GM08714 (cell line): ENCODE measurements at regions not wholly inside any gene's neighbourhood (a gene's known extent, or its start where the extent isn't known, plus 50 kb on each side); places are given as distances from the start of the nearest gene placed in this dataset.

Experiments used
- H3K4me3 ChIP-seq: fragments of 200-500 bp; sonication (Bioruptor generic); 2 replicates; pipeline ENCODE4 v1.5.1; 2014; ENCODE audit warnings: mild to moderate bottlenecking, low read length, inconsistent platforms
- ZNF274 ChIP-seq: IDR thresholded peaks from 2 replicates; pipeline ENCODE4 v1.6.1; 2012; ENCODE audit warnings: mild to moderate bottlenecking, low read depth, low read length

- no peak overlapping the region for H3K4me3 ChIP-seq
- no peak for TF ChIP-seq ZNF274
These were observed 274.0 kb upstream of the ADAMTS5 start for GRCh38 chr21:27240839-27241238.

DNA sequence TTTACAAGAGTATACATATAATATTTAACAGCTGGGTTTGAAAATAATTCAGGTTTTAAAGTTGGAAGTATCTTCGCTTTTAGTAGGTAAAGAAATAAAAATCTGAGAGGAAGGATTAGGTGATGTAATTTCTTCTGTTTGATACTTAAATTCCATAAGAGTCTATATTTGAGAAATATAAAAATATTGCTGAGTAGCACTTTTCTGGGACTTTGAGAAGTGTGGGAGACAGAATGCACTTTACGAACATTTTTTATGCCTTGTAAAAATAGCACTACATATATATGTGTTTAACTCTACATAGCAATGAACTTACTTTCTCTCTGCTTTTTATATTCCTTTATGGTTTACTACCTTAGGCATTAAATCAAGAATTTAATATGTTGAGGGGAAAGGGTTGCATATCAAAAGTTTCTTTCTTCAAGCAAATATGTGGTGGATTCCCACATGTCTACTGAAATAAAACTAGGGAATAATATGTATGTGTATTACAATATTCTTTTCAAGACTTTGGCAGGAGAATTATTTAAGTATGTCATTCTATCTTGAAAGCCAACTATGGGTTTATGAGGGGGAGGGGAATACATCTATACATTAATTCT, 266.7 kb upstream of the ADAMTS5 start:
- no peak for TF ChIP-seq ZNF274
- no peak overlapping the region for H3K4me3 ChIP-seq

DNA sequence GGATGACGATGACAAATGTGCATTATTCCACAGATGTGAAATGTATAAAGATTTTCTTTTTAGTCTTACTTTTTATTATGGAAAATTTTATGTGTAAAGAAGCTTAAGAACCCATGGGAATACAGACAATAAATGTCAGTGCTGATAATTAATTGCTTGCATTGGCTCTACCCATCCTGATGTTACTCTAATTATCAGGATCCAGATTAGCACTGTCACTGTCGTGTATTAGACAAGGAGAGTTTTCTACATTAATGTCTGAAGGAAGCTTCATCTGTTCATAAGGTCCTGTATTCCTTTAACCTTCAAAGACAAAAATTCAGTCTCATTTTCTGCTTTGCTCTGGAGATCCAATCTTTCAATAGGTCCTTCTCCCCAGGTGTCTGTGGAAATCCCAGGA, 259.1 kb upstream of the ADAMTS5 start:
- TF ChIP-seq ZNF274, result no peak
- H3K4me3 ChIP-seq, result no peak overlapping the region

DNA sequence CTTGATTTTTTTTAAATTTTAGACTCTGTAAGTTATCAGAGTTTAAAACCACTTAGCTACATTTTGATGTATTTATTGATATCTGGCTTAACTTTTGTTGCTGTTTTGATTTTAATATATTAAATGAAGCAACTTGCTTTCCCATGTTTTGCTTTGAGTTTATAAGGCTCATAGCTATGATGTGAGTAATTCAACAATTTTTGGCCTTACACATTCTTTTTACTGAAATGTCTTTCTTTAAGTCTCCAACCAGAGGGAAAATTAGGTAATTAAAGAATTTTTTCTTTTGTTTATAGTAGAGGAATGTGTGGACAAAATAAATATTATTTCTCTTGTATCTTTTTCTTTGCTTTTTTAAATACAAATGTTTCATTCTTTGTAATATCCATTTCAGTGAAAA, 258.3 kb upstream of the ADAMTS5 start:
- TF ChIP-seq ZNF274, result no peak

GRCh38 chr21:27224169-27224568, 257.3 kb upstream of the ADAMTS5 start:
- no peak overlapping the region for H3K4me3 ChIP-seq
- TF ChIP-seq ZNF274, result no peak

More for the DNA sequence above, 258.3 kb upstream of the ADAMTS5 start:
- H3K4me3 ChIP-seq, result no peak overlapping the region

DNA sequence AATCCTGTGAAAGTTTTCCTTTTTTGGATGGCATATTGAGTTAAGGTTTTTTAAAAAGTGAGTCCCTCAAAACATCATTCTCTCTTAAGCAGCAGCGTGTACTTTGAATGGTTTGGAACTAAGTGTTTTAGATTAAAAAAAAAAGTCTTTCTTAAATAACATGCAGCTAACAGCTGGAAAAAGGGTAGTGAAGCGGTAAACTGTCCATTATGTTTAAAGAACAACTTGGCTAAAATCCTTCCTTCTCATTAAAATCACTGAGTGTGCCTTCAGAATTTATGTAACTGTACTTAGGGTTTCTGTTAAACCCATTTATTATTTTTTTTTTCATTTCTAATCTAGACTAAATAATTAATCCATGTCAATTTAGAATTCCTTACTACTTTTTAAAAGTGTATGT, 254.2 kb upstream of the ADAMTS5 start:
- TF ChIP-seq ZNF274, result no peak
- H3K4me3 ChIP-seq, result no peak overlapping the region

DNA sequence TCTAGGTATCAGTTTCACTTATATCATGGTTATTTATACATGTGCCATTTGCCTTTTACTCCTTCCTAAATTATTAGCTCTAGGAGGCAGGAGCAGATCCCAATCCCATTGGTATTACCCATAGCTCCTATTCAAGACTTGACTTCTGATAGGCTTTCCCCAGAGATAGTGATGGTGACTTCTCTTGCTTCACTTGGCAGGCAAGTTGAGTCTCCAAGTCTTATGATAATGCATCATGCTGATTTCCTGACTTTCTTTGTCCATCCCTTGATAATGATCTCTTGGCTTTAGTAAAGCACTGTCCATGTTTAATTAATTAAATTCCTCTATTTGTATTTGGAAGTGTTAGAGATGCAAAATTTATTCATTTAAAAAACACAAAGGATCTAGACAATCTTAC, 253.5 kb upstream of the ADAMTS5 start:
- TF ChIP-seq ZNF274, result no peak
- no peak overlapping the region for H3K4me3 ChIP-seq

DNA sequence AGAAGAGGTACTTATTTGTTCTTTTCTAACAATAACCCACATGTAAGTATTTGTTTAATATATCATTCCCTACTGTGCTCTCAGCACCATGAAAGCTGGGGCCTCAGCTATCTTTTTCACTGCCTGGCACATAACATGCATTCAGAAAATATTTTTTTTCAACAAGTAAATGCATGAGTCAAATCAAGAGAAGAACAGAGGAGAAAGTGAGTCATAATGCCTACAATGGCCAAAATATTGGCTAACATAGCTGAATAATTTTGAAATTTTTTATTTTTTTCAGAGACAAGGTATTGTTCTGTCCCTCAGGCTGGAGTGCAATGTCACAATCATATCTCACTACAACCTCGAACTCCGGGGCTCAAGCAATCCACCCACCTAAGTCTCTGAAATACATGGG, 252.2 kb upstream of the ADAMTS5 start:
- no peak for TF ChIP-seq ZNF274
- no peak overlapping the region for H3K4me3 ChIP-seq

- TF ChIP-seq ZNF274, result no peak
- no peak overlapping the region for H3K4me3 ChIP-seq
These were observed 246.4 kb upstream of the ADAMTS5 start for GRCh38 chr21:27213303-27213702.

- H3K4me3 ChIP-seq, result no peak overlapping the region
- no peak for TF ChIP-seq ZNF274
These were observed 245.6 kb upstream of the ADAMTS5 start for GRCh38 chr21:27212441-27212840.

GRCh38 chr21:27209546-27209945, 242.7 kb upstream of the ADAMTS5 start:
- TF ChIP-seq ZNF274, result no peak
- no peak overlapping the region for H3K4me3 ChIP-seq

- no peak for TF ChIP-seq ZNF274
- H3K4me3 ChIP-seq, result no peak overlapping the region
These were observed 239.6 kb upstream of the ADAMTS5 start for GRCh38 chr21:27206368-27206982.

DNA sequence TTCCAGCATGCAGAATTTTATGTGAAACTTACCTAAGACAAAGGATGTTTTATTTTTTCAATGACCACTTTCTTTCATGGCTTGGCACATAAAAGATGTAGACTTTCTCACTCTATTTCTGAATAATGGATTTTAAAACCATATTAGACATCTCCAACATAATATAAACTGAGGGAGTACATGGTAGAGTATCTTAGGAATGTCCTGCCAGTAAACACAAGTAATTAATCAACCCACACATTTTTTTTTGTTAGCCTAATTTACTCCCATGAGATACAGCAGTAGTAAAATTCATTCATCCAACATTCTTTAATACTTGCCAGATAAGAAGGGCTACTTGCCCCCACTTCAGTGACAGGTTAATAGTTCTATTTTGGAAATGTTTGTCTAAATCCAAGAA, 235.4 kb upstream of the ADAMTS5 start:
- H3K4me3 ChIP-seq, result no peak overlapping the region
- TF ChIP-seq ZNF274, result no peak

DNA sequence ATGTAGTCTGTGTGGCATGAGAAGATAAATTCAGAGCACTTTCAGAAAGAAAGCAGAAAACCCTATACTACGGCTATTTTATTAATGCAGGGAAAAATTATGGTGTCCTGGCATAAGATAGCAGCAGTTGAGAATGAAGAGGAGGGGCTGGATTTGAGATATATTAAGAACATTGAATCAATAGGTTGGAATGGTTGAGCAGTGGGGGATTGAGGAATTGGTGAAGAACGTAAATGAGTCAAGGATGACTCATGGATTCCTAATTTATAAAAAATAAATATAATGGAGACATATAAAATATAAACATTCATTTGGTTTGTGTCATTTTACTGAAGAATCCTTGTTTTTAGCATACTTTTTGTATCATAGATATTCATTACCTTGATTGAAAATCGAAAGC, 234.3 kb upstream of the ADAMTS5 start:
- no peak for TF ChIP-seq ZNF274
- H3K4me3 ChIP-seq, result no peak overlapping the region

GRCh38 chr21:27196651-27197050, 229.8 kb upstream of the ADAMTS5 start:
- no peak for TF ChIP-seq ZNF274

More at GRCh38 chr21:27196651-27197050, 229.8 kb upstream of the ADAMTS5 start:
- no peak overlapping the region for H3K4me3 ChIP-seq
